ENCODE measurements at regions not wholly inside any gene's neighbourhood (a gene's known extent, or its start where the extent isn't known, plus 50 kb on each side); places are given as distances from the start of the nearest gene placed in this dataset.

DNA sequence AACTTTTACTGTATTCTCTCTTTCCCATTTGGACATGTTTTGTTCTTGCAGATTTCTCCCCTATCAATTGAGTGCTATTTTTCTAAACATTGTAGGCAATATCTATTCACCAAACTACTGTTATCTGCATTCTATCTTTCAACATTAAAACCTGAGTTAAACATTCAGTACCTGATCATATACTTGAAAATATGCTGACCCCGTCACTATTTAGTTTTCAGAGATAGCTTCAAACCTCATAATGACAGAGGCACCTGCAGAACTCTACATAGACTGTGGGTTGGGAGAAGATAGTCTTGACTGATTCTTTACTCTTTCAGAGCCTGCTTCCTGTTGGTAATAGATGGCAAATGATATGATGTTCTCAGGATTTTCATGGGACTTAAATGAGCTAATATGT, 965.7 kb upstream of the GOT2 start (continued):
- TF ChIP-seq, protein P1, sequence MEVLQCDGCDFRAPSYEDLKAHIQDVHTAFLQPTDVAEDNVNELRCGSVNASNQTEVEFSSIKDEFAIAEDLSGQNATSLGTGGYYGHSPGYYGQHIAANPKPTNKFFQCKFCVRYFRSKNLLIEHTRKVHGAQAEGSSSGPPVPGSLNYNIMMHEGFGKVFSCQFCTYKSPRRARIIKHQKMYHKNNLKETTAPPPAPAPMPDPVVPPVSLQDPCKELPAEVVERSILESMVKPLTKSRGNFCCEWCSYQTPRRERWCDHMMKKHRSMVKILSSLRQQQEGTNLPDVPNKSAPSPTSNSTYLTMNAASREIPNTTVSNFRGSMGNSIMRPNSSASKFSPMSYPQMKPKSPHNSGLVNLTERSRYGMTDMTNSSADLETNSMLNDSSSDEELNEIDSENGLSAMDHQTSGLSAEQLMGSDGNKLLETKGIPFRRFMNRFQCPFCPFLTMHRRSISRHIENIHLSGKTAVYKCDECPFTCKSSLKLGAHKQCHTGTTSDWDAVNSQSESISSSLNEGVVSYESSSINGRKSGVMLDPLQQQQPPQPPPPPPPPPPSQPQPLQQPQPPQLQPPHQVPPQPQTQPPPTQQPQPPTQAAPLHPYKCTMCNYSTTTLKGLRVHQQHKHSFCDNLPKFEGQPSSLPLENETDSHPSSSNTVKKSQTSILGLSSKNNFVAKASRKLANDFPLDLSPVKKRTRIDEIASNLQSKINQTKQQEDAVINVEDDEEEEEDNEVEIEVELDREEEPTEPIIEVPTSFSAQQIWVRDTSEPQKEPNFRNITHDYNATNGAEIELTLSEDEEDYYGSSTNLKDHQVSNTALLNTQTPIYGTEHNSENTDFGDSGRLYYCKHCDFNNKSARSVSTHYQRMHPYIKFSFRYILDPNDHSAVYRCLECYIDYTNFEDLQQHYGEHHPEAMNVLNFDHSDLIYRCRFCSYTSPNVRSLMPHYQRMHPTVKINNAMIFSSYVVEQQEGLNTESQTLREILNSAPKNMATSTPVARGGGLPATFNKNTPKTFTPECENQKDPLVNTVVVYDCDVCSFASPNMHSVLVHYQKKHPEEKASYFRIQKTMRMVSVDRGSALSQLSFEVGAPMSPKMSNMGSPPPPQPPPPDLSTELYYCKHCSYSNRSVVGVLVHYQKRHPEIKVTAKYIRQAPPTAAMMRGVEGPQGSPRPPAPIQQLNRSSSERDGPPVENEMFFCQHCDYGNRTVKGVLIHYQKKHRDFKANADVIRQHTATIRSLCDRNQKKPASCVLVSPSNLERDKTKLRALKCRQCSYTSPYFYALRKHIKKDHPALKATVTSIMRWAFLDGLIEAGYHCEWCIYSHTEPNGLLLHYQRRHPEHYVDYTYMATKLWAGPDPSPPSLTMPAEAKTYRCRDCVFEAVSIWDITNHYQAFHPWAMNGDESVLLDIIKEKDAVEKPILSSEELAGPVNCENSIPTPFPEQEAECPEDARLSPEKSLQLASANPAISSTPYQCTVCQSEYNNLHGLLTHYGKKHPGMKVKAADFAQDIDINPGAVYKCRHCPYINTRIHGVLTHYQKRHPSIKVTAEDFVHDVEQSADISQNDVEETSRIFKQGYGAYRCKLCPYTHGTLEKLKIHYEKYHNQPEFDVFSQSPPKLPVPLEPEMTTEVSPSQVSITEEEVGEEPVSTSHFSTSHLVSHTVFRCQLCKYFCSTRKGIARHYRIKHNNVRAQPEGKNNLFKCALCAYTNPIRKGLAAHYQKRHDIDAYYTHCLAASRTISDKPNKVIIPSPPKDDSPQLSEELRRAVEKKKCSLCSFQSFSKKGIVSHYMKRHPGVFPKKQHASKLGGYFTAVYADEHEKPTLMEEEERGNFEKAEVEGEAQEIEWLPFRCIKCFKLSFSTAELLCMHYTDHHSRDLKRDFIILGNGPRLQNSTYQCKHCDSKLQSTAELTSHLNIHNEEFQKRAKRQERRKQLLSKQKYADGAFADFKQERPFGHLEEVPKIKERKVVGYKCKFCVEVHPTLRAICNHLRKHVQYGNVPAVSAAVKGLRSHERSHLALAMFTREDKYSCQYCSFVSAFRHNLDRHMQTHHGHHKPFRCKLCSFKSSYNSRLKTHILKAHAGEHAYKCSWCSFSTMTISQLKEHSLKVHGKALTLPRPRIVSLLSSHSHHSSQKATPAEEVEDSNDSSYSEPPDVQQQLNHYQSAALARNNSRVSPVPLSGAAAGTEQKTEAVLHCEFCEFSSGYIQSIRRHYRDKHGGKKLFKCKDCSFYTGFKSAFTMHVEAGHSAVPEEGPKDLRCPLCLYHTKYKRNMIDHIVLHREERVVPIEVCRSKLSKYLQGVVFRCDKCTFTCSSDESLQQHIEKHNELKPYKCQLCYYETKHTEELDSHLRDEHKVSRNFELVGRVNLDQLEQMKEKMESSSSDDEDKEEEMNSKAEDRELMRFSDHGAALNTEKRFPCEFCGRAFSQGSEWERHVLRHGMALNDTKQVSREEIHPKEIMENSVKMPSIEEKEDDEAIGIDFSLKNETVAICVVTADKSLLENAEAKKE (CRISPR knock-in tag; IDR thresholded peaks at IDR 0.05), result no peak
- TF ChIP-seq ZNF331 (CRISPR knock-in tag; IDR thresholded peaks at IDR 0.05; ENCODE audit: low read depth), result no peak
- TF ChIP-seq CREB1 (CRISPR knock-in tag; IDR thresholded peaks at IDR 0.05; ENCODE audit: low read depth), result no peak
- TF ChIP-seq, protein P2, sequence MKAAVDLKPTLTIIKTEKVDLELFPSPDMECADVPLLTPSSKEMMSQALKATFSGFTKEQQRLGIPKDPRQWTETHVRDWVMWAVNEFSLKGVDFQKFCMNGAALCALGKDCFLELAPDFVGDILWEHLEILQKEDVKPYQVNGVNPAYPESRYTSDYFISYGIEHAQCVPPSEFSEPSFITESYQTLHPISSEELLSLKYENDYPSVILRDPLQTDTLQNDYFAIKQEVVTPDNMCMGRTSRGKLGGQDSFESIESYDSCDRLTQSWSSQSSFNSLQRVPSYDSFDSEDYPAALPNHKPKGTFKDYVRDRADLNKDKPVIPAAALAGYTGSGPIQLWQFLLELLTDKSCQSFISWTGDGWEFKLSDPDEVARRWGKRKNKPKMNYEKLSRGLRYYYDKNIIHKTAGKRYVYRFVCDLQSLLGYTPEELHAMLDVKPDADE (IDR thresholded peaks at IDR 0.05), result no peak
- TF ChIP-seq, protein P3, sequence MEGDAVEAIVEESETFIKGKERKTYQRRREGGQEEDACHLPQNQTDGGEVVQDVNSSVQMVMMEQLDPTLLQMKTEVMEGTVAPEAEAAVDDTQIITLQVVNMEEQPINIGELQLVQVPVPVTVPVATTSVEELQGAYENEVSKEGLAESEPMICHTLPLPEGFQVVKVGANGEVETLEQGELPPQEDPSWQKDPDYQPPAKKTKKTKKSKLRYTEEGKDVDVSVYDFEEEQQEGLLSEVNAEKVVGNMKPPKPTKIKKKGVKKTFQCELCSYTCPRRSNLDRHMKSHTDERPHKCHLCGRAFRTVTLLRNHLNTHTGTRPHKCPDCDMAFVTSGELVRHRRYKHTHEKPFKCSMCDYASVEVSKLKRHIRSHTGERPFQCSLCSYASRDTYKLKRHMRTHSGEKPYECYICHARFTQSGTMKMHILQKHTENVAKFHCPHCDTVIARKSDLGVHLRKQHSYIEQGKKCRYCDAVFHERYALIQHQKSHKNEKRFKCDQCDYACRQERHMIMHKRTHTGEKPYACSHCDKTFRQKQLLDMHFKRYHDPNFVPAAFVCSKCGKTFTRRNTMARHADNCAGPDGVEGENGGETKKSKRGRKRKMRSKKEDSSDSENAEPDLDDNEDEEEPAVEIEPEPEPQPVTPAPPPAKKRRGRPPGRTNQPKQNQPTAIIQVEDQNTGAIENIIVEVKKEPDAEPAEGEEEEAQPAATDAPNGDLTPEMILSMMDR (conservative IDR thresholded peaks at IDR 0.05; ENCODE audit: low read depth in 2 of 2), result no peak
- no peak for TF ChIP-seq JUNB (IDR thresholded peaks at IDR 0.05; ENCODE audit: unreplicated experiment)
- no peak for TF ChIP-seq EZH2 (IDR thresholded peaks at IDR 0.05; ENCODE audit: low read depth, unreplicated experiment)
- no peak for TF ChIP-seq ZNF114 (CRISPR knock-in tag; IDR thresholded peaks at IDR 0.05)
- TF ChIP-seq, protein P4, sequence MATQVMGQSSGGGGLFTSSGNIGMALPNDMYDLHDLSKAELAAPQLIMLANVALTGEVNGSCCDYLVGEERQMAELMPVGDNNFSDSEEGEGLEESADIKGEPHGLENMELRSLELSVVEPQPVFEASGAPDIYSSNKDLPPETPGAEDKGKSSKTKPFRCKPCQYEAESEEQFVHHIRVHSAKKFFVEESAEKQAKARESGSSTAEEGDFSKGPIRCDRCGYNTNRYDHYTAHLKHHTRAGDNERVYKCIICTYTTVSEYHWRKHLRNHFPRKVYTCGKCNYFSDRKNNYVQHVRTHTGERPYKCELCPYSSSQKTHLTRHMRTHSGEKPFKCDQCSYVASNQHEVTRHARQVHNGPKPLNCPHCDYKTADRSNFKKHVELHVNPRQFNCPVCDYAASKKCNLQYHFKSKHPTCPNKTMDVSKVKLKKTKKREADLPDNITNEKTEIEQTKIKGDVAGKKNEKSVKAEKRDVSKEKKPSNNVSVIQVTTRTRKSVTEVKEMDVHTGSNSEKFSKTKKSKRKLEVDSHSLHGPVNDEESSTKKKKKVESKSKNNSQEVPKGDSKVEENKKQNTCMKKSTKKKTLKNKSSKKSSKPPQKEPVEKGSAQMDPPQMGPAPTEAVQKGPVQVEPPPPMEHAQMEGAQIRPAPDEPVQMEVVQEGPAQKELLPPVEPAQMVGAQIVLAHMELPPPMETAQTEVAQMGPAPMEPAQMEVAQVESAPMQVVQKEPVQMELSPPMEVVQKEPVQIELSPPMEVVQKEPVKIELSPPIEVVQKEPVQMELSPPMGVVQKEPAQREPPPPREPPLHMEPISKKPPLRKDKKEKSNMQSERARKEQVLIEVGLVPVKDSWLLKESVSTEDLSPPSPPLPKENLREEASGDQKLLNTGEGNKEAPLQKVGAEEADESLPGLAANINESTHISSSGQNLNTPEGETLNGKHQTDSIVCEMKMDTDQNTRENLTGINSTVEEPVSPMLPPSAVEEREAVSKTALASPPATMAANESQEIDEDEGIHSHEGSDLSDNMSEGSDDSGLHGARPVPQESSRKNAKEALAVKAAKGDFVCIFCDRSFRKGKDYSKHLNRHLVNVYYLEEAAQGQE (IDR thresholded peaks at IDR 0.05; ENCODE audit: unreplicated experiment), result no peak
- no peak for TF ChIP-seq NANOG (IDR thresholded peaks at IDR 0.05; ENCODE audit: borderline replicate concordance)
